Body of pancreas (tissue), 4 donors: ENCODE measurements at regions not wholly inside any gene's neighbourhood (a gene's known extent, or its start where the extent isn't known, plus 50 kb on each side); places are given as distances from the start of the nearest gene placed in this dataset.

Source experiments
- POLR2A ChIP-seq, 3 donors: fragments of 450-650 bp; IDR thresholded peaks; one replicate each; pipeline ENCODE4 v1.6.1; 2016; ENCODE audit warnings: antibody characterized with exemption in 3 of 3, mild to moderate bottlenecking in 2 of 3
- TF ChIP-seq, protein P1 (sequence below), 7 experiments: fragments of 450-650 bp in 4 of 7; fragments of 200-600 bp in 3 of 7; sonication (generic) in 3 of 7; IDR thresholded peaks; one replicate each; pipeline ENCODE4 v1.5.1; 2016 to 2019; ENCODE audit warnings: antibody characterized with exemption in 7 of 7

DNA sequence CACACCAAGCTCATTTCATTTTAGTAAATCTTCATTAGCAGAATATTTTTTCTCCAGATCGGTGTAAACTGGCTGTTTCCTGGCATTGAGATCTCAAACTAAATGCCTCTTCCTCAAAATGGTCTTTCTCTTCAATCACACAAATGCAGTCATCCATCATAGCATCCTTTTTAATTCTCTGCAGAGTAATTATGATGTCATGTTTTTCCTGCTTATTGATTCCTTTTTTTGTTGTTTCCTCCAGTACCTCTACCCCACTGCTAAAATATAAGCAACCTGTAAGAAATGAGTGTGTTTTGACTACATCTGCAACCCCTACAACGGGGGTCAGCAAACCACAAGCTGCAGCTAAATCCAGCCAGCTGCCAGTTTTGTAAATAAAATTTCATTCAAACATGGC, 65.6 kb upstream of the TOM1L1 start:
- no peak for TF ChIP-seq POLR2A (IDR thresholded peaks at IDR 0.05)
- TF ChIP-seq, protein P1, sequence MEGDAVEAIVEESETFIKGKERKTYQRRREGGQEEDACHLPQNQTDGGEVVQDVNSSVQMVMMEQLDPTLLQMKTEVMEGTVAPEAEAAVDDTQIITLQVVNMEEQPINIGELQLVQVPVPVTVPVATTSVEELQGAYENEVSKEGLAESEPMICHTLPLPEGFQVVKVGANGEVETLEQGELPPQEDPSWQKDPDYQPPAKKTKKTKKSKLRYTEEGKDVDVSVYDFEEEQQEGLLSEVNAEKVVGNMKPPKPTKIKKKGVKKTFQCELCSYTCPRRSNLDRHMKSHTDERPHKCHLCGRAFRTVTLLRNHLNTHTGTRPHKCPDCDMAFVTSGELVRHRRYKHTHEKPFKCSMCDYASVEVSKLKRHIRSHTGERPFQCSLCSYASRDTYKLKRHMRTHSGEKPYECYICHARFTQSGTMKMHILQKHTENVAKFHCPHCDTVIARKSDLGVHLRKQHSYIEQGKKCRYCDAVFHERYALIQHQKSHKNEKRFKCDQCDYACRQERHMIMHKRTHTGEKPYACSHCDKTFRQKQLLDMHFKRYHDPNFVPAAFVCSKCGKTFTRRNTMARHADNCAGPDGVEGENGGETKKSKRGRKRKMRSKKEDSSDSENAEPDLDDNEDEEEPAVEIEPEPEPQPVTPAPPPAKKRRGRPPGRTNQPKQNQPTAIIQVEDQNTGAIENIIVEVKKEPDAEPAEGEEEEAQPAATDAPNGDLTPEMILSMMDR (IDR thresholded peaks at IDR 0.05): no peak
